MM.1S (cell line): ENCODE measurements at regions not wholly inside any gene's neighbourhood (a gene's known extent, or its start where the extent isn't known, plus 50 kb on each side); places are given as distances from the start of the nearest gene placed in this dataset.
"Not testable (repeated sequence)": the region's sequence is repeated elsewhere in the genome, so short reads cannot be mapped to it uniquely, and the experiment has no call there.

Experiments
- DNase-seq: peaks from one replicate; pipeline ENCODE4 v3.0.0-alpha.2; 2015
- H2AFZ ChIP-seq: fragments of 300-600 bp; sonication (generic); 2 replicates; pipeline ENCODE4 v1.6.0; 2016; ENCODE audit warnings: antibody characterized with exemption, low read length
- H3F3A ChIP-seq: fragments of 300-600 bp; sonication (generic); 2 replicates; pipeline ENCODE4 v1.6.1; 2016; ENCODE audit warnings: mild to moderate bottlenecking, antibody characterized with exemption, low read length, moderate library complexity, mixed read lengths; ENCODE audit not compliant: insufficient read depth
- H3K27ac ChIP-seq: fragments of 300-600 bp; sonication (generic); 2 replicates; pipeline ENCODE4 v1.5.1; 2016; ENCODE audit warnings: mild to moderate bottlenecking, low read length
- H3K27me3 ChIP-seq: fragments of 300-600 bp; sonication (generic); replicated peaks from 2 replicates; pipeline ENCODE4 v1.6.0; 2016; ENCODE audit warnings: low read length; ENCODE audit not compliant: insufficient read depth
- H3K36me3 ChIP-seq: fragments of 300-600 bp; sonication (generic); replicated peaks from 2 replicates; pipeline ENCODE4 v1.6.1; 2016; ENCODE audit warnings: mild to moderate bottlenecking, low read length, mixed read lengths; ENCODE audit not compliant: insufficient read depth
- H3K4me1 ChIP-seq: fragments of 300-600 bp; sonication (generic); 2 replicates; pipeline ENCODE4 v1.6.1; 2016; ENCODE audit warnings: low read length, mixed read lengths
- H3K4me2 ChIP-seq: fragments of 300-600 bp; sonication (generic); 2 replicates; pipeline ENCODE4 v1.6.0; 2016; ENCODE audit warnings: low read depth, low read length
- H3K4me3 ChIP-seq: fragments of 300-600 bp; sonication (generic); 2 replicates; pipeline ENCODE4 v1.5.1; 2016; ENCODE audit warnings: low read length, mixed read lengths
- H3K79me2 ChIP-seq: fragments of 300-600 bp; sonication (generic); 2 replicates; pipeline ENCODE4 v1.6.1; 2016; ENCODE audit warnings: mixed run types, low read length, mixed read lengths
- H3K9ac ChIP-seq: fragments of 300-600 bp; sonication (generic); 2 replicates; pipeline ENCODE4 v1.6.1; 2016; ENCODE audit warnings: low read length, mixed read lengths
- H3K9me2 ChIP-seq: fragments of 300-600 bp; sonication (generic); replicated peaks from 2 replicates; pipeline ENCODE4 v1.6.1; 2016; ENCODE audit warnings: mild to moderate bottlenecking, low read length, mixed read lengths; ENCODE audit not compliant: insufficient read depth
- H3K9me3 ChIP-seq: fragments of 300-600 bp; sonication (generic); replicated peaks from 2 replicates; pipeline ENCODE4 v1.6.1; 2016; ENCODE audit warnings: mild to moderate bottlenecking, low read length, mixed read lengths; ENCODE audit not compliant: insufficient read depth
- H4K20me1 ChIP-seq: fragments of 300-600 bp; sonication (generic); 2 replicates; pipeline ENCODE4 v1.6.1; 2016; ENCODE audit warnings: mild to moderate bottlenecking, low read length, moderate library complexity, mixed read lengths; ENCODE audit not compliant: insufficient read depth
- CTCF ChIP-seq: fragments of 300-600 bp; sonication (generic); IDR thresholded peaks from 2 replicates; pipeline ENCODE4 v1.5.1; 2016; ENCODE audit warnings: antibody characterized with exemption, low read length, mixed read lengths
- EZH2 ChIP-seq: fragments of 300-600 bp; sonication (generic); optimal IDR thresholded peaks from 2 replicates; pipeline ENCODE3; 2017; ENCODE audit warnings: low read depth, mild to moderate bottlenecking, antibody characterized with exemption, low read length, mixed read lengths
- EZH2phosphoT487 ChIP-seq: fragments of 300-600 bp; sonication (generic); IDR thresholded peaks from 2 replicates; pipeline ENCODE4 v1.6.1; 2018; ENCODE audit warnings: antibody characterized with exemption, low read length

DNA sequence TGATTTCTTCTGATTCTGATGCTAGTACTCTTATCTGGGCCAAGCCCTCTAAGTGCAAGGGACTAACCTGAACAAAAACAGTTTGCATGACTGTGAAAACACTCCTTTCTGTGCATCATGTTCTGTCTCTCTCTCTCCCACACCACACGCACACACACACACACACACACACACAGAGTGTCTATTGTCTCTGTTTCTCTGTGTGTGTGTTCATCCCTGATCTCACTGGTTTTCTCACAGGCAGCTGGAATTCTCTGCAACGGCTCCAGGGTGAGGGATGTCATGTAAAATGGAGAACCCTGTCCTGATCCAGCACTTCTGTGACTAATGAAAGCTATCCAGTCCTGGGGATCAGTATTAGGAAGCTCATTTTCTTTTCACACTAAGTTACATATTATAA is 453.1 kb upstream of the RGMB start:
- DNase-seq: no peak
- H3K9me2 ChIP-seq: no peaks in the 10 kb centered on the region
- no peak overlapping the region for H3K27ac ChIP-seq
- no peaks in the 10 kb centered on the region for H3K27me3 ChIP-seq
- no peak overlapping the region for H3K4me3 ChIP-seq
- H3K9ac ChIP-seq: no peak overlapping the region
- H4K20me1 ChIP-seq: no peaks in the 10 kb centered on the region
- no peak overlapping the region for H2AFZ ChIP-seq
- H3K9me3 ChIP-seq: no peaks in the 10 kb centered on the region
- no peak overlapping the region for H3K4me2 ChIP-seq
- TF ChIP-seq EZH2phosphoT487 (no peak), EZH2 (no peak), CTCF (no peak)
- H3K4me1 ChIP-seq: no peaks in the 10 kb centered on the region
- H3K79me2 ChIP-seq: no peaks in the 10 kb centered on the region
- no peaks in the 10 kb centered on the region for H3F3A ChIP-seq
- no peaks in the 10 kb centered on the region for H3K36me3 ChIP-seq

GRCh38 chr5:98321361-98321760 is 452.1 kb upstream of the RGMB start:
- Histone ChIP-seq H3K9me3 (no peaks in the 10 kb centered on the region), H3K4me2 (no peak overlapping the region), H3K4me1 (no peaks in the 10 kb centered on the region), H3K4me3 (no peak overlapping the region), H4K20me1 (no peaks in the 10 kb centered on the region), H3K36me3 (no peaks in the 10 kb centered on the region), H3K9ac (no peak overlapping the region), H2AFZ (no peak overlapping the region), H3K79me2 (no peaks in the 10 kb centered on the region), H3K27ac (no peak overlapping the region), H3K9me2 (no peaks in the 10 kb centered on the region), H3F3A (no peaks in the 10 kb centered on the region), H3K27me3 (no peaks in the 10 kb centered on the region)
- no peak for TF ChIP-seq CTCF
- DNase-seq: no peak

DNA sequence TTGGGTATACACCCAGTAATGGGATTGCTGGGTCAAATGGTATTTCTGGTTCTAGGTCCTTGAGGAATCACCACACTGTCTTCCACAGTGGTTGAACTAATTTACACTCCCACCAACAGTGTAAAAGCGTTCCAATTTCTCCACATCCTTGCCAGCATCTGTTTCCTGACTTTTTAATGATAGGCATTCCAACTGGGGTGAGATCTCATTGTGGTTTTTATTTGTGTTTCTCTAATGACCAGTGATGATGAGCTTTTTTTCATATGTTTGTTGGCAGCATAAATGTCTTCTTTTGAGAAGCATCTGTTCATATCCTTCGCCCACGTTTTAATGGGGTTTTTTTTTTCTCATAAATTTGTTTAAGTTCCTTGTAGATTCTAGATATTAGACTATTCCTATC is 448.3 kb upstream of the RGMB start:
- not testable (repeated sequence) for H4K20me1 ChIP-seq, H3K9me2 ChIP-seq, H3K9me3 ChIP-seq, H3K4me2 ChIP-seq, DNase-seq, H3K27me3 ChIP-seq, H2AFZ ChIP-seq, H3K9ac ChIP-seq, H3K27ac ChIP-seq, H3K79me2 ChIP-seq, H3K4me3 ChIP-seq, H3K36me3 ChIP-seq, H3K4me1 ChIP-seq, H3F3A ChIP-seq

DNA sequence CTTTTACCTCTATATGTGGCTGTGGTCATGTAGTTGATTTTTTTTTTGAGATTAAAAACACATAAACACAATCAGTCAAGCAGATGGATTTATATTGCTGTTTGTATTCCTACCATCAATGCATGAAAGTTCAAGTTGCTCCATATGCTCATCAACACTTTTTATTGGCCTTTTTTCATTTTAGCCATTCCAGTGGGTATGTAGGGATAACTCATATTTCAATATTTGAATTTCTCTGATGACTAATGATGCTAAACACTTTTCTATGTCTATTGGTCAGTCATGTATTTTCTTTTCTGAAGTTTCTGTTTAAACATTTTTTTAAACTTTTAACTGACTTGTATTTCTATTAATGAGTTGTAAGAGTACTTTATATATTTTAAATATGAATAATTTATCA is 445.4 kb upstream of the RGMB start:
- no peaks in the 10 kb centered on the region for H3K4me1 ChIP-seq
- no peaks in the 10 kb centered on the region for H4K20me1 ChIP-seq
- no peaks in the 10 kb centered on the region for H3F3A ChIP-seq
- no peak for DNase-seq
- no peak overlapping the region for H3K4me3 ChIP-seq
- no peak overlapping the region for H3K9ac ChIP-seq
- no peaks in the 10 kb centered on the region for H3K79me2 ChIP-seq
- no peaks in the 10 kb centered on the region for H3K9me2 ChIP-seq
- no peak overlapping the region for H3K27ac ChIP-seq
- H3K4me2 ChIP-seq: no peak overlapping the region
- no peaks in the 10 kb centered on the region for H3K9me3 ChIP-seq
- no peaks in the 10 kb centered on the region for H3K27me3 ChIP-seq
- no peak for TF ChIP-seq CTCF
- no peak for TF ChIP-seq EZH2phosphoT487
- TF ChIP-seq EZH2: no peak
- H3K36me3 ChIP-seq: no peaks in the 10 kb centered on the region
- no peak overlapping the region for H2AFZ ChIP-seq
